Spinal cord (tissue), 9 donors: ENCODE measurements at regions not wholly inside any gene's neighbourhood (a gene's known extent, or its start where the extent isn't known, plus 50 kb on each side); places are given as distances from the start of the nearest gene placed in this dataset.
"Not testable (repeated sequence)": the region's sequence is repeated elsewhere in the genome, so short reads cannot be mapped to it uniquely, and the experiment has no call there.

Experiments used
- DNase-seq, 6 donors: peaks; one replicate each; pipeline versions ENCODE4 v3.0.0 to v3.0.0-alpha.2; 2013 to 2015; ENCODE audit warnings: low spot score in 6 of 6, low read depth in 4 of 6
- H3K27ac ChIP-seq: one replicate; pipeline ENCODE4 v1.5.1; 2013; ENCODE audit warnings: low read depth, low read length, control low read depth
- H3K27me3 ChIP-seq: one replicate; pipeline ENCODE4 v1.6.1; 2013; ENCODE audit warnings: low read length; ENCODE audit not compliant: control insufficient read depth, insufficient read depth
- H3K36me3 ChIP-seq: one replicate; pipeline ENCODE4 v1.6.1; 2013; ENCODE audit warnings: low read length; ENCODE audit not compliant: control insufficient read depth, insufficient read depth
- H3K4me1 ChIP-seq: one replicate; pipeline ENCODE4 v1.6.1; 2013; ENCODE audit warnings: low read length; ENCODE audit not compliant: control insufficient read depth, insufficient read depth
- H3K4me3 ChIP-seq: one replicate; pipeline ENCODE4 v1.5.1; 2013; ENCODE audit warnings: low read depth, low read length, control low read depth
- H3K9me3 ChIP-seq: one replicate; pipeline ENCODE4 v1.6.1; 2013; ENCODE audit warnings: low read length; ENCODE audit not compliant: control insufficient read depth, insufficient read depth
- WGBS: methylation state at CpG from one replicate; pipeline ENCODE4 v1.1.5; 2013; ENCODE audit warnings: missing lambda C conversion rate; ENCODE audit not compliant: insufficient coverage; 5-methylcytosine and 5-hydroxymethylcytosine counted together
- donor health status: healthy.

- not testable (repeated sequence) for H3K27me3 ChIP-seq, H3K27ac ChIP-seq, H3K9me3 ChIP-seq, DNase-seq, H3K4me1 ChIP-seq, H3K4me3 ChIP-seq, H3K36me3 ChIP-seq
- no CpG with 5 or more reads among the region's 1 CpG for WGBS
Observed at GRCh38 chr1:83455753-83456152, 543.2 kb downstream of the TTLL7 start.

DNA sequence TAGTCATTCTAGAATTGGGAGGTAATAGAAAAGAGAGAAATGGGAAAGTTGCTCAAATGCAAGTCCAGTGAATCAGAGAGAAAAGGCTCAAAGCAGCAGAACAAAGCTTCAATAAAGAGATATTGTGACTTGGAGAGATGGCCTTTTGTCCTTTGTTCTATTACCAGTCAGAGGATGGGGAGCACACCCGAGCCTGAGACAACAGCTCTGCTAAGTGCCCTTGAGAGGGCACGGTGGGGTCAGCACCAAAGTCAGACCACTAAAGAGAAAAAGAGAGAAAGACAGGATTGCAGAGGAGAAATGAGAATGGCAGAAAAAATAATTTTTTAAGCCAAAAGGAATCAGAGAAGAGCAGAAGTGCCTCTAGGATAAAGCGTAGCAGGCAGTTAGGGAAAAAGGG lies 553.1 kb downstream of the TTLL7 start:
- H3K36me3 ChIP-seq, H3K27me3 ChIP-seq, H3K9me3 ChIP-seq, H3K4me1 ChIP-seq, H3K27ac ChIP-seq, DNase-seq, H3K4me3 ChIP-seq: not testable (repeated sequence)
- no CpG with 5 or more reads among the region's 3 CpGs for WGBS

DNA sequence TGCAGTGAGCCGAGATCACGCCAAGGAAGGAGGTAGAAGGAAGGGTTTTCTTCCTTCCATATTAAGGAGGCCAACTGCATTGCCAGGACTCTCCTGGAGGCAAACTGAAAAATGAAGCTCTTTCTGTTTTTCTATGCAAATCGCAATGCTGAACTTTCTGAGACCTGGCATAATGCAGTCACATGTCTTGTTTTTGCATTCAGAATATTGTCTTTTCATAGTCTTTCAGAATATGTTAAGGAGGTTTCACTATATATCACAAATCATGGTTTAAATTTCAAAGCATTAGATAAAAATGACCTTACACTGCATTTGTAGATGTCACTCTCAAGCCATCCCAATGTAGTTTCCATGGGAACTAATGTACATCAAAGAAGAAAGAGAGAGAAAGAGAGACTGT lies 556.5 kb downstream of the TTLL7 start:
- no CpG with 5 or more reads among the region's 3 CpGs for WGBS

DNA sequence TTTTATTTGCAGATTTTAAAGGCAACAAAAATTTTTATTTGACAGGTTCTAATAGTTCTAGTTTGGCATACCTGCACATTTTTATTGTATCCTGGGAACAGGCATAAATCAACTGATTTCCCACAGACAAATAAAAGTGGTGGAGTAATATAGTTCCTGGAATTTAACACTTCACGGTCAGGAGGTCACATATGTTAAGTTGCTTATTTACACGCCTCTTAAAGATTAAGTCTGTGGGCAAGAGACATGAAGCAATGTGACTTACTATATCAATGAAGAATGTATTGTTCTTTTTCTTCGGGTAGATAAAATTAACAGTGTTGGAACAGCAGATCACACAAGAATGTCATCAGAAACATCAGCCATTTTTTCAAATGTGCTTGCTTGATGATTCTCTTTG lies 558.3 kb downstream of the TTLL7 start:
- H3K27ac ChIP-seq, H3K4me3 ChIP-seq, H3K36me3 ChIP-seq, H3K9me3 ChIP-seq, H3K4me1 ChIP-seq, DNase-seq, H3K27me3 ChIP-seq: not testable (repeated sequence)
- no CpG with 5 or more reads among the region's 3 CpGs for WGBS

More for the DNA sequence above, 556.5 kb downstream of the TTLL7 start:
- H3K27ac ChIP-seq, H3K4me3 ChIP-seq, H3K27me3 ChIP-seq, DNase-seq, H3K36me3 ChIP-seq, H3K9me3 ChIP-seq, H3K4me1 ChIP-seq: not testable (repeated sequence)

- not testable (repeated sequence) for H3K27me3 ChIP-seq, DNase-seq, H3K36me3 ChIP-seq, H3K4me1 ChIP-seq, H3K4me3 ChIP-seq, H3K27ac ChIP-seq, H3K9me3 ChIP-seq
- no CpG with 5 or more reads among the region's 1 CpG for WGBS
Observed at GRCh38 chr1:83440021-83440420, 558.9 kb downstream of the TTLL7 start.

DNA sequence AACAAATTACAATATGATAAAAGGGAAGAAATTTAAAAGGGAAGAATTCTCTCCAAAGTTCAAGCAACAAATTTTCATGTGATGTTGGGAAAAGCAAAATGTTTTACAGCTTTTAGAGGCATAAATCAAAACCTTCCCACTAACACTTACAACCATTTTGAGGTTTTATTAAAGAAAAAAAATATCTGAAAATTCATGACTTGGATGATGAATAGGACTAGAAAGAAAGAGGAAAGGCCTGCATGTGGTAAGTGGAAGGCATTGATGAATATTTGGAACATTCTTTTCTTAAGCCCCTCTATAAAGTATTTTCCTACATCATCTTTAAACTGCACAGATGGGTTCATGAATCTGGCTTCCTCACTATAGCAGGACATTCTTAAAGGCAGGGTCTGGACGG lies 560.6 kb downstream of the TTLL7 start:
- not testable (repeated sequence) for H3K4me3 ChIP-seq, DNase-seq, H3K27ac ChIP-seq, H3K36me3 ChIP-seq, H3K27me3 ChIP-seq, H3K9me3 ChIP-seq, H3K4me1 ChIP-seq
- WGBS = no CpG with 5 or more reads among the region's 1 CpG

GRCh38 chr1:83435336-83435735 lies 563.6 kb downstream of the TTLL7 start:
- not testable (repeated sequence) for H3K36me3 ChIP-seq, H3K27ac ChIP-seq, DNase-seq, H3K4me3 ChIP-seq, H3K4me1 ChIP-seq, H3K9me3 ChIP-seq, H3K27me3 ChIP-seq
- no CpG with 5 or more reads among the region's 2 CpGs for WGBS

- not testable (repeated sequence) for H3K36me3 ChIP-seq, H3K9me3 ChIP-seq, H3K27ac ChIP-seq, H3K27me3 ChIP-seq, H3K4me1 ChIP-seq, H3K4me3 ChIP-seq, DNase-seq
- no CpG with 5 or more reads among the region's 2 CpGs for WGBS
Observed at GRCh38 chr1:83427566-83427965, 571.4 kb downstream of the TTLL7 start.

GRCh38 chr1:83423382-83423781 lies 575.5 kb downstream of the TTLL7 start:
- not testable (repeated sequence) for H3K4me1 ChIP-seq, DNase-seq, H3K4me3 ChIP-seq, H3K36me3 ChIP-seq, H3K27ac ChIP-seq, H3K9me3 ChIP-seq, H3K27me3 ChIP-seq
- 100% methylated on average over 1 of the region's 6 CpGs for WGBS

DNA sequence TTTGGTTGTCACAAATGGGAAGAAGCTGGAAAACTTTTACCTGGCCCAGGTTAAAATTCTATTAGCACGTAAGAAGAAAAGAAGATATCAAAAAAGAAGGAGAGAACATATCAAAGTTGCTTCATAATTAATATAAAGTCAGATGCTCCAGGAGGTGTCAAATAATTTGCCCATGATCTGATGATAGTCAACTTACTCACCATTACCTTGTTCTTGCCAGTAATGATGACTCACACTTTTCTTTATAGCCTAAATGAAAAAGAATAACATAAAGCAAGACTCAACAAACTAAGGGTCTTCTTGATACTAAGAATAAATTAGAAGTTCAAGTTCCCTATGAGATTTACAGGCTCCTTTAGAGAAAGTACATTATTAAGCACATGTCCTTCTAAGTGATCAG lies 580.4 kb downstream of the TTLL7 start:
- Histone ChIP-seq H3K4me1 (no peaks in the 10 kb centered on the region), H3K27ac (no peak overlapping the region), H3K9me3 (no peaks in the 10 kb centered on the region), H3K36me3 (no peaks in the 10 kb centered on the region), H3K27me3 (no peaks in the 10 kb centered on the region), H3K4me3 (no peak overlapping the region)
- WGBS = no CpG with 5 or more reads among the region's 1 CpG
- no peak for DNase-seq

DNA sequence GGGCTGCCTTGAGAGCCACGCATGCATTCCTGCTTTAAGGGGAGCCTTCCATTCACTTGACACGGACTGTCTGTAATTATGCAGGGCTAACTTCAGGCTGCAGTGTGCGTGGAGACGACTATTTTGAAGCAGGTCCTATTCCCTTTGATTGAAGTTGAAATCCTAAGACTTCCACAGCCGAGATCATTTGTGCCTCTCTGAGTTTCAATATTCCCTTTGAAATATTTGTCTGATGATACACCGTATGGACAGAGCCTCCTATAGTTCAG lies 585.2 kb downstream of the TTLL7 start:
- H3K9me3 ChIP-seq, DNase-seq, H3K4me3 ChIP-seq, H3K27ac ChIP-seq, H3K27me3 ChIP-seq, H3K36me3 ChIP-seq, H3K4me1 ChIP-seq: not testable (repeated sequence)
- WGBS = no CpG with 5 or more reads among the region's 6 CpGs
